Duodenal mucosa (tissue), 2 donors: ENCODE measurements at regions not wholly inside any gene's neighbourhood (a gene's known extent, or its start where the extent isn't known, plus 50 kb on each side); places are given as distances from the start of the nearest gene placed in this dataset.
"Not testable (repeated sequence)": the region's sequence is repeated elsewhere in the genome, so short reads cannot be mapped to it uniquely, and the experiment has no call there.

Experiments used
- H3K27ac ChIP-seq: one replicate; pipeline ENCODE4 v1.7.0; 2013; ENCODE audit warnings: low read depth, low read length
- H3K27me3 ChIP-seq, 2 donors: one replicate each; pipeline ENCODE4 v1.7.0; 2013; ENCODE audit warnings: low read length in 2 of 2, control low read depth in 1 of 2; ENCODE audit not compliant: insufficient read depth in 2 of 2, control insufficient read depth in 1 of 2
- H3K36me3 ChIP-seq, 2 donors: one replicate each; pipeline ENCODE4 v1.7.0; 2013; ENCODE audit warnings: low read length in 2 of 2, control low read depth in 1 of 2; ENCODE audit not compliant: insufficient read depth in 2 of 2, control insufficient read depth in 1 of 2
- H3K4me1 ChIP-seq, 2 donors: one replicate each; pipeline ENCODE4 v1.7.0; 2013; ENCODE audit warnings: low read length in 2 of 2, control low read depth in 1 of 2; ENCODE audit not compliant: insufficient read depth in 2 of 2, control insufficient read depth in 1 of 2
- H3K4me3 ChIP-seq, 2 donors: one replicate each; pipeline ENCODE4 v1.7.0; 2013; ENCODE audit warnings: low read length in 2 of 2, low read depth in 1 of 2
- H3K9ac ChIP-seq, 2 donors: one replicate each; pipeline ENCODE4 v1.7.0; 2013; ENCODE audit warnings: low read length in 2 of 2, low read depth in 1 of 2
- H3K9me3 ChIP-seq, 2 donors: one replicate each; pipeline ENCODE4 v1.7.0; 2013; ENCODE audit warnings: low read length in 2 of 2, control low read depth in 1 of 2; ENCODE audit not compliant: control insufficient read depth in 1 of 2

- Histone ChIP-seq H3K9me3 (no peaks in the 10 kb centered on the region), H3K27me3 (no peaks in the 10 kb centered on the region), H3K4me1 (no peaks in the 10 kb centered on the region), H3K36me3 (no peaks in the 10 kb centered on the region), H3K27ac (no peak overlapping the region), H3K9ac (no peak overlapping the region), H3K4me3 (no peak overlapping the region)
Measured at GRCh38 chr3:94394885-94395284, 332.0 kb downstream of the NSUN3 start.

- H3K9ac ChIP-seq = no peak overlapping the region
- no peaks in the 10 kb centered on the region for H3K36me3 ChIP-seq
- no peak overlapping the region for H3K4me3 ChIP-seq
- H3K27ac ChIP-seq = no peak overlapping the region
- H3K27me3 ChIP-seq = no peaks in the 10 kb centered on the region
- H3K4me1 ChIP-seq = no peaks in the 10 kb centered on the region
- no peaks in the 10 kb centered on the region for H3K9me3 ChIP-seq
Measured at GRCh38 chr3:94395851-94396250, 333.0 kb downstream of the NSUN3 start.

GRCh38 chr3:94398036-94398435 is 335.2 kb downstream of the NSUN3 start:
- H3K9ac ChIP-seq = no peak overlapping the region
- H3K27ac ChIP-seq = no peak overlapping the region
- H3K27me3 ChIP-seq = no peaks in the 10 kb centered on the region
- H3K4me3 ChIP-seq = no peak overlapping the region
- H3K36me3 ChIP-seq = no peaks in the 10 kb centered on the region
- H3K4me1 ChIP-seq = no peaks in the 10 kb centered on the region
- no peaks in the 10 kb centered on the region for H3K9me3 ChIP-seq

- H3K27ac ChIP-seq = no peak overlapping the region
- no peak overlapping the region for H3K9ac ChIP-seq
- no peaks in the 10 kb centered on the region for H3K9me3 ChIP-seq
- no peaks in the 10 kb centered on the region for H3K4me1 ChIP-seq
- H3K4me3 ChIP-seq = no peak overlapping the region
- no peaks in the 10 kb centered on the region for H3K27me3 ChIP-seq
- no peaks in the 10 kb centered on the region for H3K36me3 ChIP-seq
Measured at GRCh38 chr3:94401466-94401865, 338.6 kb downstream of the NSUN3 start.

- no peaks in the 10 kb centered on the region for H3K4me1 ChIP-seq
- no peaks in the 10 kb centered on the region for H3K27me3 ChIP-seq
- no peak overlapping the region for H3K4me3 ChIP-seq
- no peak overlapping the region for H3K9ac ChIP-seq
- no peaks in the 10 kb centered on the region for H3K36me3 ChIP-seq
- H3K9me3 ChIP-seq = no peaks in the 10 kb centered on the region
- no peak overlapping the region for H3K27ac ChIP-seq
Measured at GRCh38 chr3:94402126-94402525, 339.3 kb downstream of the NSUN3 start.

GRCh38 chr3:94405258-94406035 is 342.6 kb downstream of the NSUN3 start:
- Histone ChIP-seq H3K9ac (no peak overlapping the region), H3K27ac (no peak overlapping the region), H3K9me3 (no peaks in the 10 kb centered on the region), H3K36me3 (no peaks in the 10 kb centered on the region), H3K27me3 (no peaks in the 10 kb centered on the region), H3K4me1 (no peaks in the 10 kb centered on the region), H3K4me3 (no peak overlapping the region)

- Histone ChIP-seq H3K9ac (no peak overlapping the region), H3K4me3 (no peak overlapping the region), H3K9me3 (no peaks in the 10 kb centered on the region), H3K27me3 (no peaks in the 10 kb centered on the region), H3K27ac (no peak overlapping the region), H3K4me1 (no peaks in the 10 kb centered on the region), H3K36me3 (no peaks in the 10 kb centered on the region)
Measured at GRCh38 chr3:94406595-94406994, 343.7 kb downstream of the NSUN3 start.

- not testable (repeated sequence) for H3K9ac ChIP-seq, H3K9me3 ChIP-seq, H3K36me3 ChIP-seq, H3K27me3 ChIP-seq, H3K27ac ChIP-seq, H3K4me3 ChIP-seq, H3K4me1 ChIP-seq
Measured at GRCh38 chr3:94412936-94413335, 350.1 kb downstream of the NSUN3 start.

- Histone ChIP-seq H3K9me3 (peaks cover 7 to 11% of the 10 kb centered on the region in 2 donors), H3K27ac (no peak overlapping the region), H3K4me1 (no peaks in the 10 kb centered on the region), H3K27me3 (no peaks in the 10 kb centered on the region), H3K36me3 (no peaks in the 10 kb centered on the region), H3K9ac (no peak overlapping the region), H3K4me3 (no peak overlapping the region)
Measured at GRCh38 chr3:94413336-94414108, 350.7 kb downstream of the NSUN3 start.

GRCh38 chr3:94414418-94414817 is 351.6 kb downstream of the NSUN3 start:
- Histone ChIP-seq H3K9me3 (peaks cover 8 to 15% of the 10 kb centered on the region in 2 donors), H3K4me1 (no peaks in the 10 kb centered on the region), H3K27ac (no peak overlapping the region)

More at GRCh38 chr3:94414418-94414817, 351.6 kb downstream of the NSUN3 start:
- no peak overlapping the region for H3K4me3 ChIP-seq
- H3K9ac ChIP-seq = no peak overlapping the region
- no peaks in the 10 kb centered on the region for H3K27me3 ChIP-seq
- no peaks in the 10 kb centered on the region for H3K36me3 ChIP-seq
